OCI-LY1 (cell line): ENCODE measurements at regions not wholly inside any gene's neighbourhood (a gene's known extent, or its start where the extent isn't known, plus 50 kb on each side); places are given as distances from the start of the nearest gene placed in this dataset.

Experiments
- H2AFZ ChIP-seq: fragments of 200-600 bp; sonication (generic), shearing (Covaris generic); 2 replicates; pipeline ENCODE4 v1.6.0; 2014; ENCODE audit warnings: antibody characterized with exemption, mild to moderate bottlenecking, low read length
- H3F3A ChIP-seq: fragments of 200-600 bp; sonication (generic), shearing (Covaris generic); 2 replicates; pipeline ENCODE4 v1.6.0; 2014; ENCODE audit warnings: mild to moderate bottlenecking, antibody characterized with exemption, low read length, moderate library complexity; ENCODE audit not compliant: insufficient read depth
- H3K27ac ChIP-seq: fragments of 200-600 bp; sonication (generic); 2 replicates; pipeline ENCODE4 v1.5.1; 2014; ENCODE audit warnings: low read length, mixed run types, mild to moderate bottlenecking, low read depth; ENCODE audit not compliant: poor library complexity, severe bottlenecking
- H3K27me3 ChIP-seq: fragments of 200-600 bp; sonication (generic); 2 replicates; pipeline ENCODE4 v1.6.0; 2014; ENCODE audit warnings: antibody characterized with exemption, mild to moderate bottlenecking, low read length, moderate library complexity; ENCODE audit not compliant: insufficient read depth
- H3K36me3 ChIP-seq: fragments of 200-600 bp; sonication (generic); 2 replicates; pipeline ENCODE4 v1.6.1; 2014; ENCODE audit warnings: mild to moderate bottlenecking, antibody characterized with exemption, low read length, moderate library complexity, mixed read lengths; ENCODE audit not compliant: insufficient read depth
- H3K4me1 ChIP-seq: fragments of 200-600 bp; sonication (generic); 2 replicates; pipeline ENCODE4 v1.5.1; 2014; ENCODE audit warnings: mild to moderate bottlenecking, low read length, moderate library complexity; ENCODE audit not compliant: insufficient read depth, severe bottlenecking
- H3K4me2 ChIP-seq: fragments of 200-600 bp; sonication (generic), shearing (Covaris generic); 2 replicates; pipeline ENCODE4 v1.6.1; 2014; ENCODE audit warnings: low read length
- H3K4me3 ChIP-seq: fragments of 200-600 bp; sonication (generic); 2 replicates; pipeline ENCODE4 v1.5.1; 2014; ENCODE audit warnings: low read length, low read depth, mild to moderate bottlenecking, mixed read lengths; ENCODE audit not compliant: poor library complexity, severe bottlenecking
- H3K79me2 ChIP-seq: fragments of 200-600 bp; shearing (Covaris generic); 2 replicates; pipeline ENCODE4 v1.6.1; 2016; ENCODE audit warnings: mixed run types, low read length, mixed read lengths; ENCODE audit not compliant: insufficient read depth
- H3K9ac ChIP-seq: fragments of 200-600 bp; sonication (generic), shearing (Covaris generic); 2 replicates; pipeline ENCODE4 v1.6.1; 2014; ENCODE audit warnings: mild to moderate bottlenecking, low read length, mixed read lengths
- H3K9me2 ChIP-seq: fragments of 200-600 bp; sonication (generic), shearing (Covaris generic); 2 replicates; pipeline ENCODE4 v1.6.1; 2014; ENCODE audit warnings: low read depth, mild to moderate bottlenecking, low read length, mixed read lengths
- H3K9me3 ChIP-seq: fragments of 200-600 bp; shearing (Covaris generic); 2 replicates; pipeline ENCODE4 v1.6.1; 2014; ENCODE audit warnings: low read length, mixed read lengths
- H4K20me1 ChIP-seq: fragments of 200-600 bp; sonication (generic), shearing (Covaris generic); 2 replicates; pipeline ENCODE4 v1.6.0; 2016; ENCODE audit warnings: mild to moderate bottlenecking, low read length; ENCODE audit not compliant: insufficient read depth
- EZH2 ChIP-seq: fragments of 200-600 bp; sonication (generic), shearing (Covaris generic); IDR thresholded peaks from 2 replicates; pipeline ENCODE4 v1.8.0; 2017; ENCODE audit warnings: borderline replicate concordance, mixed run types, mild to moderate bottlenecking, antibody characterized with exemption, low read length, moderate library complexity, mixed read lengths
- TF ChIP-seq, protein P1 (sequence below): fragments of 200-600 bp; sonication (generic), shearing (Covaris generic); IDR thresholded peaks from 2 replicates; pipeline ENCODE4 v1.5.1; 2017; ENCODE audit warnings: mild to moderate bottlenecking, antibody characterized with exemption, low read length, moderate library complexity, mixed read lengths

DNA sequence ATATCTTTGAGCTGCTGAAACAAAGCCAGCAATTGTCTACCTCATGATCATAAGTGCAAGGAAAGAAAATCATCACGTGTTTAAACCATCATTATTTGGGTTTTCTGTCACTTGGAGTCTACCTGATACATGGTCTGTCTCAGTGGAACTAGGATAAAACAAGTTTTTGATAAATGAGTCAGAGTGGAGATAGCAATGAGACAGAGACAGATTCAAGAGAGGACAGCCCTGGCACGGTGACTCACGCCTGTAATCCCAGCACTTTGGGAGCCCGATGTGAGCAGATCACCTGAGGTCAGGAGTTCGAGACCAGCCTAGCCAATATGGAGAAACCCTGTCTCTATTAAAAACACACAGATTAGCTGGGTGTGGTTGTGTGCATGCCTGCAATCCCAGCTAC is 93.8 kb downstream of the PMAIP1 start:
- Histone ChIP-seq H3K9ac (no peak overlapping the region), H3K27ac (no peak overlapping the region), H4K20me1 (no peaks in the 10 kb centered on the region), H3K79me2 (no peaks in the 10 kb centered on the region), H3K9me2 (no peaks in the 10 kb centered on the region), H3F3A (no peaks in the 10 kb centered on the region), H3K4me2 (no peak overlapping the region), H3K9me3 (no peaks in the 10 kb centered on the region), H3K27me3 (no peaks in the 10 kb centered on the region), H2AFZ (peak overlapping the region; percentile 79; the same call in 1 of the 2 replicates), H3K4me1 (peaks cover 23% of the 10 kb centered on the region), H3K4me3 (no peak overlapping the region), H3K36me3 (no peaks in the 10 kb centered on the region)
- no peak for TF ChIP-seq EZH2
- TF ChIP-seq, protein P1, sequence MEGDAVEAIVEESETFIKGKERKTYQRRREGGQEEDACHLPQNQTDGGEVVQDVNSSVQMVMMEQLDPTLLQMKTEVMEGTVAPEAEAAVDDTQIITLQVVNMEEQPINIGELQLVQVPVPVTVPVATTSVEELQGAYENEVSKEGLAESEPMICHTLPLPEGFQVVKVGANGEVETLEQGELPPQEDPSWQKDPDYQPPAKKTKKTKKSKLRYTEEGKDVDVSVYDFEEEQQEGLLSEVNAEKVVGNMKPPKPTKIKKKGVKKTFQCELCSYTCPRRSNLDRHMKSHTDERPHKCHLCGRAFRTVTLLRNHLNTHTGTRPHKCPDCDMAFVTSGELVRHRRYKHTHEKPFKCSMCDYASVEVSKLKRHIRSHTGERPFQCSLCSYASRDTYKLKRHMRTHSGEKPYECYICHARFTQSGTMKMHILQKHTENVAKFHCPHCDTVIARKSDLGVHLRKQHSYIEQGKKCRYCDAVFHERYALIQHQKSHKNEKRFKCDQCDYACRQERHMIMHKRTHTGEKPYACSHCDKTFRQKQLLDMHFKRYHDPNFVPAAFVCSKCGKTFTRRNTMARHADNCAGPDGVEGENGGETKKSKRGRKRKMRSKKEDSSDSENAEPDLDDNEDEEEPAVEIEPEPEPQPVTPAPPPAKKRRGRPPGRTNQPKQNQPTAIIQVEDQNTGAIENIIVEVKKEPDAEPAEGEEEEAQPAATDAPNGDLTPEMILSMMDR, result no peak

- Histone ChIP-seq H2AFZ (no peak overlapping the region), H3K4me1 (peaks cover 31% of the 10 kb centered on the region), H3K27me3 (no peaks in the 10 kb centered on the region), H3K36me3 (no peaks in the 10 kb centered on the region), H3F3A (no peaks in the 10 kb centered on the region), H3K79me2 (no peaks in the 10 kb centered on the region), H4K20me1 (no peaks in the 10 kb centered on the region), H3K27ac (no peak overlapping the region), H3K9me2 (no peaks in the 10 kb centered on the region), H3K9me3 (no peaks in the 10 kb centered on the region), H3K4me2 (no peak overlapping the region), H3K9ac (no peak overlapping the region), H3K4me3 (no peak overlapping the region)
- TF ChIP-seq, protein P1, result no peak
- TF ChIP-seq EZH2, result no peak
Observed at GRCh38 chr18:59990121-59990823, 90.5 kb downstream of the PMAIP1 start.

DNA sequence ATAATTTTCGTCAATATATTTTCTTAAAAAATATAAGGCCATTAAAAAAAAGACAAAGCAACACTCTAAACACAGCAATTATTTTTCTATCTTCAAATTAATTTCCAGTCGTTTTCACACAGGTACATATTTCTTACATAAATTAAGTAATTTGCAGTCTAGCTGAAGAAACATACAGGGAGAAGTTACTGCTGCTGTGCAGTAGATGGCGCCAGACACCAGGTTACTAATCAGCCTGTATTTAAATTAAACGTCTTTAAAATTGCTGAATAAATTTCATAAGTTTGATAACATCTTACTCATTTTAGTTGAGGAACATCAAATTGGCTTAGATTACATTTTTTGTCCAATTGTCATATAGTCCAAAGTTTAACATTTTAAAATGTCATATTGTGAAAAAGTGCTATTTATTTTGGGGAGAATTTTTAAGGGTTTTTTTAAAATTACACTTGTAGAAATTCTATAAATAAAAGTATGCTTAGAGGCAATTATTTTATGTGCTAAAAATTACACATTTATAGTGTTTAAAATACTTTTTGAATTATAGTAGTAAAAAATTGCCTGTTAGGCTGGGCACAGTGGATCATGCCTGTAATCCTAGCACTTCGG is 88.4 kb downstream of the PMAIP1 start:
- TF ChIP-seq, protein P1, result peak; percentile 97
- no peak for TF ChIP-seq EZH2
- Histone ChIP-seq H3F3A (no peaks in the 10 kb centered on the region), H3K4me2 (no peak overlapping the region), H3K9me3 (no peaks in the 10 kb centered on the region), H3K9me2 (no peaks in the 10 kb centered on the region), H3K27me3 (no peaks in the 10 kb centered on the region), H2AFZ (no peak overlapping the region), H3K36me3 (no peaks in the 10 kb centered on the region), H3K4me1 (peaks cover 17% of the 10 kb centered on the region), H4K20me1 (no peaks in the 10 kb centered on the region), H3K9ac (no peak overlapping the region), H3K27ac (no peak overlapping the region), H3K79me2 (no peaks in the 10 kb centered on the region), H3K4me3 (no peak overlapping the region)
